Breast epithelium (tissue), 3 donors: ENCODE measurements at regions not wholly inside any gene's neighbourhood (a gene's known extent, or its start where the extent isn't known, plus 50 kb on each side); places are given as distances from the start of the nearest gene placed in this dataset.

Source experiments
- CTCF ChIP-seq, 3 donors: fragments of 450-650 bp; IDR thresholded peaks; one replicate each; pipeline ENCODE4 v1.5.1; 2016 to 2017; ENCODE audit warnings: antibody characterized with exemption in 3 of 3, mild to moderate bottlenecking in 3 of 3, moderate library complexity in 3 of 3
- POLR2A ChIP-seq: fragments of 450-650 bp; IDR thresholded peaks from one replicate; pipeline ENCODE4 v1.6.1; 2016; ENCODE audit warnings: antibody characterized with exemption, mild to moderate bottlenecking, moderate library complexity
- POLR2AphosphoS5 ChIP-seq, 3 donors: sonication (generic); formaldehyde crosslinking; IDR thresholded peaks; one replicate each; pipeline ENCODE4 v1.6.1; 2017; ENCODE audit warnings: antibody characterized with exemption in 3 of 3

GRCh38 chr14:106586098-106586704 lies 1059.8 kb downstream of the TMEM121 start:
- TF ChIP-seq CTCF (IDR thresholded peaks at IDR 0.05), result no peak
- TF ChIP-seq POLR2AphosphoS5 (IDR thresholded peaks at IDR 0.05), result no peak
- no peak for TF ChIP-seq POLR2A
